RKO (cell line): ENCODE measurements at regions not wholly inside any gene's neighbourhood (a gene's known extent, or its start where the extent isn't known, plus 50 kb on each side); places are given as distances from the start of the nearest gene placed in this dataset.

Experiments
- DNase-seq: peaks from one replicate; pipeline ENCODE4 v3.0.0-alpha.2; 2016; ENCODE audit warnings: low spot score

GRCh38 chr21:35938446-35938845 is 121.9 kb downstream of the SETD4 start:
- DNase-seq = no peak

- DNase-seq = peak; percentile 20
Observed at GRCh38 chr21:35933466-35933865, 126.9 kb downstream of the SETD4 start.

GRCh38 chr21:35932232-35932911 is 128.0 kb downstream of the SETD4 start:
- DNase-seq = peak; percentile 66

GRCh38 chr21:35929901-35930300 is 130.4 kb downstream of the SETD4 start:
- DNase-seq = no peak

DNA sequence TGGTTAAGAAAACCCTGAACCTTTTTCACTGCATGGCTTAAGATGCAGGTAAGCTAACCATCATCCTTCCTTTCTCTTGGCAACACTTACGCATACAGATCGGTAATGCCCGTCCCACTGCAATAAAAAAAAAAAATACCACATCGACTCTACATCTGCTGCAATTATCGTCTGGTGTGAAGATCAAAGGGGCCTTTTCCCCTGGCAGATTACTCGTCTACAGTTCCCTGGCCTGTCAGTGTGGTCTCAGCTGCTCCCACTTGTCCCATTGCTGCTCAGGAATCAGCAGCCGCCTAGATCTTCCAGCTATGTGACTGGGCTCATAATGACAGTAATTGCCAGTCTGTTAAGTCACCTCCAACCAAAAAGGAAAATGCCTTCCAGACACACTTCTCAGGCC is 133.1 kb downstream of the SETD4 start:
- DNase-seq = no peak

DNA sequence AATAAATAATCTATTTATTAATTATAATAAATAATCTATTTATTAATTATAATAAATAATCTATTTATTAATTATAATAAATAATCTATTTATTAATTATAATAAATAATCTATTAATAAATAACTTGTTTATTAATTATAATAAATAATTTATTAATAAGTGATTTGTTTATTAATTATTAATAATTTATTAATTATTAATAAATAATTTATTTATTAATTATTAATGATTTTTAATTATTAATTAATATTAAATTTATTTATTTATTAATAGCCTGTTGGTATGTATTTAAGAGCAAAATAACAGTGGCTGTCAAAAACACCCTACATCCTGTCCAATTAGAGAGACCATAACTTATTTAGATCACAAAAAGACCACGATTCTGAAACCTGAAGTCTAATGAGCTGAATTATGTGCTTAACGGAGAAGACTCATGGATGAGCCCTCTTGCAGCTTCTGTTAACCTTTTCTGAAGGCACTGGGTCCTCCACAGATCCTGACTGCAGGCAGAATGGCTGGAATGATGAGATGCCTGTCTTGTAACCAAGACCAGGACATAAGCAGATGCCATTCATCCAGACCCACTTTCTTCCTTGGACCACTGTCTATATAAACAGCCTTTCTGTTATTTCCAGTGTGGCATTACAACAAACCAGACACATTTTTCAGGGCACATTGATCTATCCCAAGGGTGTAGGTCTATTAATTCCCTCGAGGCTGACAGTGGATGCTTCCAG is 134.2 kb downstream of the SETD4 start:
- no peak for DNase-seq

GRCh38 chr21:35925497-35925896 is 134.8 kb downstream of the SETD4 start:
- DNase-seq = no peak

DNA sequence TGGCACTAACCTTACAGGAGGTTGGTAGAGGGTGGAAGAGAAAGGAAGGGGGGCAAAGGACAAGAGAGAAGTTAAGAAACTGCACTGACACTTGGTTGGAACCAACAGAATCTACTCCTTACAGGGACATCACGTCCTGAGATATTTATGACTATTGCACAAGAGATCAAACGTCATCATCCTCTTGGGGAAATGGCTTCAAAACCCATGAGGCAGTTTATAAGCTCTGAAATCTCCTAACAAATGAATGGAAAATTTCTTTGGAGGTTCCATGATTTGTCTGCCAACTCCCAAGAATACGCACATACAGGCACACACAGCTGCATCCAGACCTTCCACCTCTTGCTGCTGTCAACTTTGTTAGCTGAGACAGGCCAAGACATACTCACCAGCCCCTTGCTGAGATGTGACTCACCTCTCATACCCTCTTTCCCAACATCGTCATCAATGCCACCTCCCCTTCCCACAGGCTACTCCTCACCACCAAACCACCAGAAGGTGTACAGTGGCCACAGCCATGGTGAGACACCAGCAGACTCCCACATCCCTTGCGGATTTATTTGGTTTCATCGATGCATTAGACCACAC is 135.5 kb downstream of the SETD4 start:
- DNase-seq = peak; percentile 9

GRCh38 chr21:35923971-35924370 is 136.4 kb downstream of the SETD4 start:
- no peak for DNase-seq

DNA sequence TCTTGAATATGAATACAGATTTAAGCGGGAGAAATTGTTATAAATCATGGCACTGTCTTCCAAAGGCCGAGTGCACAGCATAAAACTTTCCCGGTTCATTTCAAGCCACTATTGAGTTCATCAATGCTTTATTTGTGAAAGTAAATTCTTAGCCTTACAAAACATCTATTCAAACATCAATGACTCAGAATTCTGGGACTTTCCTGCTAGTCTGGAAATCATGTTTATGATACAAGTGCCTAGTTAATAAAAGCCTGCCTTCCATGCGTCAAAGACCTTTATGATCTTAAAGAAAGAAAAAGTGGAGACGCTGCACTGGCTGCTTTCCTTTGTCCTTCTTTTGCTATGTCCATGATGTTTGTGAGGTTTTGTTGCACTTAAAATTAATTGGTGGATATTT is 137.7 kb downstream of the SETD4 start:
- DNase-seq = no peak

- no peak for DNase-seq
Observed at GRCh38 chr21:35921471-35921870, 138.9 kb downstream of the SETD4 start.

GRCh38 chr21:35920436-35920835 is 139.9 kb downstream of the SETD4 start:
- no peak for DNase-seq

DNA sequence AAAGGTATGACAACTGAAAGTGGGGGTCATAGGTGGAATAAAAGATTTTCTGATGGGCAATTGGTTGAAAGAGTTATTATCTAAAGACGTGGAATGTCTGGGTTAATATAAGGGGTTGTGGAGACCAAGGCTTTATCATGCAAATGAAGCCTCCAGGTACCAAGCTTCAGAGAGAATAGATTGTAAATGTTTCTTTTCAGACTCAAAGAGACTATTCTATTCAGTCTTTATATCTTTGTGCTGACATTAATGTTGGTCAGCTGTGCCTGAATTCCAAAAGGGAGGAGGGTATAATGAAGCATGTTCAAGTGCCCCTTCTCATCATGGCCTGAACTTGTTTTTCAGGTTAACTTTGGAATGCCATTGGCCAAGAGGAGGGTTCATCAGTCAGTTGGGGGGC is 145.3 kb downstream of the SETD4 start:
- DNase-seq = no peak

- no peak for DNase-seq
Observed at GRCh38 chr21:35911412-35912191, 148.7 kb downstream of the SETD4 start.

DNA sequence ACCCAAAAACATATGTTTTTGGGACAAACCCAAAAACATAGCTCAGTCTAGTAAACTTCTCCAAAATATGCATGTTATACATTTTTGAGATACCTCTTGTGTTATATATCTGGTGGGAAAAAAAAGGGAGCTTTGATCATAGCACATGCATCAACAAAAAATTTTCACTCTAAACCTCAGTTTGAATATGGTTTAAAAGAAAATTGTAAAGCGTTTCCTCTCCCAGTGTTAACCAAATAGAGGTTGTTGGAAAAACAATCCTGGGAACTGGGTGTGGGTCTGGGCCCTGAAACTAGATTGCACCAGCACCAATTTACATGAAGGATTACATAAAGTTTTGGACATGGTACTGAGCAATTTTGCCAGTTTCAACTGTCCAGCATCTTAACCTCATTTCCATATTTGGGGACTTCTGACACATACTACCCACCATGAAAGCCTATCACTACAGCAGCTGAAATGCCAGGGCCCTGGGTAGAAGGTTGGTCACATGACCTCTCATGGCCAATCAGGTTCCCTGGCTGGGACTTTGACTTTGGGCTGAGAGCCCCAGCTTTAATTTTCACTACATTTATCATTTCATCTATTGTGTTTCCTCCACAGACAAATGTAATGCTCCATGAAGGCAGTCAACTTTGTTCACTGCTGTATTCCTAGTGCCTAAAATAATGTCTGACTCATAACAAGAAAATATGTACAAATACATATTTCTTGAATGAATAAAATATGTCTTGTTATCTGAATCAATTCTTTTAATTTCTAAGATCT is 150.7 kb downstream of the SETD4 start:
- DNase-seq = no peak

DNA sequence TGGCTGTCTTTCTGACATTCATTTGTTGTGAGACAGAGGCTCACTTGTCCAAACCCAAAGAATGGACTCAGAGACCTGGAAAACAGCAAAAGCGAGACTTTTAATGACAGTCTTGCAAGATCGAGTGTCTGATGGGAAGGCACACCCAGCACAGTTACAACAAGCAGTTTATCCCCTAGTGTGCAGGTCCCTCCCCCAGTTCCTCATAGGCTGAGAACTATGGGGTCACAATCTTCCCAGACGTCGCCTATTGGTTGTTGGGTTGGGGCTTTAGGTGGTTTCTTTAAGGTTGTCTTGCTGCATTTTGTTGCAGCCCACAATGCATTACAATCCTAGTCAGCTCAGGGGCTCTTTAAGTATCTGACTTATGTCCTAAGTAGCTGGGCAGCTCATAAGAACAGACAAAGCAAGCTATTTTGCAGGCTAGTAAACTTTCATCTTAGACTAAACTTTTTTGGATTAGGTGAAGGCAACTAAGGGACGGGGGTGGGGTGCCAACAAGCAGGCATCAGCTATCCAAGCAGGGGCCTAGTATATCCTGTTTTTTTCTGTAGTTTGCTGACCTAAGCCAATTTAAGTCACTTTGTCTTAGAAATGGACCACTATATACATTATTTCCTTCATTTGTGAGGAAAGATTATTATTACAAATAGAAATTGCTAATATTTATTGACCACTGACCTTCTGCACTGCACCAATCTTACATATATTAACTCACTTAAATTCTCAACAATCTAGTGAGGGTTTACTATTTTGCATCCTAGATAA is 151.8 kb downstream of the SETD4 start:
- DNase-seq = no peak

DNA sequence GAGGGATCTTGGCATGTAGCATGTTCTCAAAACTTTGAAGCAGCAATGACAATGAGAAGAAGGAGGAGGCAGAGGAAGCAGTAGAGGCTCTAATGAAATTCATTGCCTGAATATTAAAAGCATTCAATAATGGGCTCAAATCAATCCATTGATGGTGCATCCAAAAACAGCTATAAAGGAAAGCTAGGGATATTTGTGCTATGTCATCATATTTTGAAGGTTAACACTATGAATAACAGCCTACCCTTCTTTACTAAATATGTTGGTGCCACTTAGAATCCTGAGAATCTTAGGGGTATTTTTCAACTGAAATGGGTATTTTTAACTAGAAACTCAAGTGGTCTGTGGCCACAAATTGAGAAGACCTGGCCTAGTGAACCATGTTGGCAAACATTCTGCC is 153.7 kb downstream of the SETD4 start:
- DNase-seq = no peak

DNA sequence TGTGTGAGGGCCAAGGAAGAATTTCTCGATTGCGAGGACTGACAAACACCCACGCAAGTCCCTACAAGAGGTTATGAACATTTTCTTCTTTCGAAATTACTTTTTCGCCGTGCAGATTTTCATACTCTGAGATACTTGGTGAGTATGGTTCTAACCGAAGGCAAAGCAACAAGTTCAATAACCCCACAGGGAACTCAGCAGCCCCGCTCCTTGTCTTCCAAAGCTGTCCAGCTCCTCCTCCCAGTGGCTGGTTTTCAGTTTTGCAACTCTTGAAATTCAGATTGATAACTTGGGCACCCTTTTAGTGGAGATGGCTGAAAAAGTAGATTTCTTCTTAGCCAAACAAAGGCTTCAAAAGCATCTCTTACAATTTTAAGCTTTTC is 154.4 kb downstream of the SETD4 start:
- DNase-seq = no peak

- no peak for DNase-seq
Observed at GRCh38 chr21:35905096-35905962, 155.0 kb downstream of the SETD4 start.

- no peak for DNase-seq
Observed at GRCh38 chr21:35900539-35900938, 159.8 kb downstream of the SETD4 start.
